ENCODE measurements at regions not wholly inside any gene's neighbourhood (a gene's known extent, or its start where the extent isn't known, plus 50 kb on each side); places are given as distances from the start of the nearest gene placed in this dataset.

DNA sequence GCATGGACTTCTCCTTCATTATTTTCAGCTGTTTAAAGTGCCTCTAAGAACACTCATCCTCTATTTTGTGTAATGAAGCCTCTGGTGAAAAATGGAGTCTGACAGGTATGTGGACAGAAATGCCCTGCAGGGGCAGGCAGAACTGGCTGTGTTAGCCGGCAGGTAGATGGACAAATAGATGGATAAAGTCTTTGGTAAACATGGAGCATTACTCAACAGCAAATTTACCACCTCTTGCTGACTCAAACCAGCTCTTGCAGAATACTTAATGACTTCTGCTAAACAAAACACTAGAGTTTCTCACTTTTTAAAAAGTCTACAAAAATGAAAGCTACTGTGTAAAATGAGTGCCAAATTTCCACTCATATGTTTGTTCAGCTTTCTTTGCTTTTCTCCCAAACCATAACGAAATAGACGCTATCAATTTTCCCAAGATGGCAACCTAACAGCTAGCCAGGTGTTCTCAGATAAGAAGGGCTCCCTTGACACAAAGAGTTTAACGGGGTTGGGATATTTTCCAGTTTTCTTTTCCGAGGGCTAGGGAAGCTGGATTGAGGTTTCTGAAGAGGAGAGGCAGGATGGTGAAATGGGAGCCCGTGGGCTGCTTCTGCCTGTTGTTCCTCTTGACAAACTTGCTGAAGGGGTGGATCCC, 71.9 kb upstream of the HABP2 start:
- intact Hi-C loops (cut with DNase I) = no loop called here
- no peak for TF ChIP-seq POLR2A (IDR thresholded peaks at IDR 0.05; ENCODE audit: low read depth)
- no peak for TF ChIP-seq POLR2AphosphoS5 (IDR thresholded peaks at IDR 0.05)
- TF ChIP-seq CTCF (IDR thresholded peaks at IDR 0.05) = no peak
- no peak for TF ChIP-seq EP300 (IDR thresholded peaks at IDR 0.05)

GRCh38 chr10:113484487-113484886, 68.4 kb upstream of the HABP2 start:
- Histone ChIP-seq H3K36me3 (no peaks in the 10 kb centered on the region), H3K4me1 (peaks cover 0 to 15% (median 4%) of the 10 kb centered on the region in 4 donors), H3K27ac (replicated peaks in 1 of 4) (no peak overlapping the region), H3K27me3 (no peaks in the 10 kb centered on the region), H3K4me3 (no peak overlapping the region), H3K9me3 (peaks cover 1 to 19% (median 12%) of the 10 kb centered on the region in 4 donors)
- DNase-seq (ENCODE audit: extremely low spot score) = peak; percentile 82
- WGBS = 90% methylated on average over 2 of the region's 2 CpGs
- TF ChIP-seq CTCF (IDR thresholded peaks at IDR 0.05) (no peak), EP300 (IDR thresholded peaks at IDR 0.05) (no peak), POLR2A (IDR thresholded peaks at IDR 0.05; ENCODE audit: low read depth) (no peak), POLR2AphosphoS5 (IDR thresholded peaks at IDR 0.05) (no peak)
- intact Hi-C loops (cut with DNase I) = no loop called here

More for the DNA sequence above, 71.9 kb upstream of the HABP2 start:
- WGBS = 77% methylated on average over 6 of the region's 6 CpGs
- Histone ChIP-seq H3K9me3 (peaks cover 5 to 26% (median 14%) of the 10 kb centered on the region in 4 donors), H3K27ac (replicated peaks in 1 of 4) (no peak overlapping the region), H3K36me3 (no peaks in the 10 kb centered on the region), H3K27me3 (no peaks in the 10 kb centered on the region), H3K4me1 (peaks cover 0 to 16% (median 11%) of the 10 kb centered on the region in 4 donors), H3K4me3 (no peak overlapping the region)
- DNase-seq (ENCODE audit: extremely low spot score) = no peak

DNA sequence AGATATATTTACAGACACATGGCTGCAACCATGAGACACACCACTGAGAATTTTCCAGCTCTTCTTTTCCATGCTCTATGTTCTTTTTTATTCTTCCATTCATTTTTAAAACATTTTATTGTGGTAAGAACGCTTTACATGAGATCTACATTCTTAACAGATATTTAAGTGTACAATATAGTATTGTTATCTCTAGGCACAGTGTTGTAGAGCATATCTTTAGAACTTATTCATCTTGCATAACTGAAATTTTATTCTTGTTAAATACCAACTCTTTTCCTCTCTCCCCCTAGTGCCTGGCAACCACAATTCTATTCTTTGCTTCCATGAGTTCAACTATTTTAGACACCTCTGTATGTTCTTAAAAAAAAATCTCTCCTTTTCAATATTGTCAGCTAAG, 67.1 kb upstream of the HABP2 start:
- no peaks in the 10 kb centered on the region for H3K27me3 ChIP-seq
- 64% methylated on average over 1 of the region's 1 CpG for WGBS

DNA sequence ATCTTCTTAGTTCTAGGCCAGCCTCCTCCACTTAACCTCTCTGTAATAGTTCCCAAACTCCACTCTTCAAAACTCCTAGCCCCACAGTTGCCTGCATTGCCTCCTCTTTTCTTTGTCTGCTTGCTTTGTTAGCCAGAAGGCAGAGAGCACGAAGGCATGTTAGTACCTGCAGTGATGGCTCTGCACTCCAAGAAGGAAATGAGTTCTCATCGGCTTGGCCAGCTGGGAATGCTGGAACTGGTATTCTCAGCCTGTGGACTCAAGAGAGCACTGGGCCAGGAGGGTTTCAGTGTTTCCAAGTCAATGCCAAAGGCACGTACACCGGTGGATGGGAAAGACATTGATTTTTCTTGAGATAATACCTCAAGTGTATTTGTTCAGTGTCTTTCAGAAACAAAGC, 66.3 kb upstream of the HABP2 start:
- no peak overlapping the region for H3K27ac ChIP-seq (replicated peaks in 1 of 4)
- WGBS = 100% methylated on average over 4 of the region's 4 CpGs
- TF ChIP-seq POLR2A (IDR thresholded peaks at IDR 0.05; ENCODE audit: low read depth) = no peak
- no peak for TF ChIP-seq EP300 (IDR thresholded peaks at IDR 0.05)
- no peak for TF ChIP-seq CTCF (IDR thresholded peaks at IDR 0.05)
- no peak for TF ChIP-seq POLR2AphosphoS5 (IDR thresholded peaks at IDR 0.05)

More for the DNA sequence above, 67.1 kb upstream of the HABP2 start:
- DNase-seq (ENCODE audit: extremely low spot score) = no peak
- no peak for TF ChIP-seq POLR2A (IDR thresholded peaks at IDR 0.05; ENCODE audit: low read depth)
- no peak for TF ChIP-seq CTCF (IDR thresholded peaks at IDR 0.05)
- TF ChIP-seq EP300 (IDR thresholded peaks at IDR 0.05) = no peak
- TF ChIP-seq POLR2AphosphoS5 (IDR thresholded peaks at IDR 0.05) = no peak
- intact Hi-C loops (cut with DNase I) = no loop called here
- no peak overlapping the region for H3K4me3 ChIP-seq
- H3K27ac ChIP-seq (replicated peaks in 1 of 4) = peak overlapping the region in 1 of 4 donors; percentile 18
- peaks cover 0 to 7% (median 2%) of the 10 kb centered on the region in 4 donors for H3K9me3 ChIP-seq
- H3K36me3 ChIP-seq = no peaks in the 10 kb centered on the region
- H3K4me1 ChIP-seq = peaks cover 0 to 16% (median 4%) of the 10 kb centered on the region in 4 donors

More for the DNA sequence above, 66.3 kb upstream of the HABP2 start:
- DNase-seq (ENCODE audit: extremely low spot score) = peak; percentile 60
- intact Hi-C loops (cut with DNase I) = no loop called here
- H3K4me3 ChIP-seq = no peak overlapping the region
- peaks cover 0 to 23% (median 9%) of the 10 kb centered on the region in 4 donors for H3K4me1 ChIP-seq
- peaks cover 0 to 6% (median 0%) of the 10 kb centered on the region in 4 donors for H3K9me3 ChIP-seq
- H3K27me3 ChIP-seq = no peaks in the 10 kb centered on the region
- H3K36me3 ChIP-seq = no peaks in the 10 kb centered on the region

All from esophagus muscularis mucosa (tissue), 4 donors.